GM19468 (cell line): ENCODE measurements at regions not wholly inside any gene's neighbourhood (a gene's known extent, or its start where the extent isn't known, plus 50 kb on each side); places are given as distances from the start of the nearest gene placed in this dataset.
"Not testable (repeated sequence)": the region's sequence is repeated elsewhere in the genome, so short reads cannot be mapped to it uniquely, and the experiment has no call there.

Source experiments
- ATAC-seq: cut with Tn5 transposase; IDR thresholded peaks from one replicate; pipeline ENCODE4 v1.9.1; 2021; ENCODE audit warnings: mild to moderate bottlenecking, moderate library complexity, moderate number of reproducible peaks; ENCODE audit not compliant: unreplicated experiment; ENCODE audit errors: extremely low read depth

- no peak for ATAC-seq
These were observed 287.4 kb upstream of the ARRDC3 start for GRCh38 chr5:91670563-91670962.

GRCh38 chr5:91670122-91670521, 287.0 kb upstream of the ARRDC3 start:
- ATAC-seq: no peak

GRCh38 chr5:91668261-91668660, 285.1 kb upstream of the ARRDC3 start:
- no peak for ATAC-seq

- no peak for ATAC-seq
These were observed 269.6 kb upstream of the ARRDC3 start for GRCh38 chr5:91652678-91653077.

GRCh38 chr5:91651704-91652103, 268.6 kb upstream of the ARRDC3 start:
- ATAC-seq: no peak

GRCh38 chr5:91645347-91645746, 262.2 kb upstream of the ARRDC3 start:
- ATAC-seq: no peak

- ATAC-seq: no peak
These were observed 260.7 kb upstream of the ARRDC3 start for GRCh38 chr5:91643797-91644196.

GRCh38 chr5:91642581-91642980, 259.5 kb upstream of the ARRDC3 start:
- ATAC-seq: no peak

- ATAC-seq: no peak
These were observed 258.7 kb upstream of the ARRDC3 start for GRCh38 chr5:91641730-91642350.

GRCh38 chr5:91639744-91640143, 256.6 kb upstream of the ARRDC3 start:
- ATAC-seq: no peak

- no peak for ATAC-seq
These were observed 254.9 kb upstream of the ARRDC3 start for GRCh38 chr5:91638010-91638409.

GRCh38 chr5:91635950-91636734, 253.0 kb upstream of the ARRDC3 start:
- ATAC-seq: no peak

GRCh38 chr5:91632871-91633270, 249.8 kb upstream of the ARRDC3 start:
- ATAC-seq: no peak

GRCh38 chr5:91611746-91612145, 228.6 kb upstream of the ARRDC3 start:
- no peak for ATAC-seq

- ATAC-seq: no peak
These were observed 224.6 kb upstream of the ARRDC3 start for GRCh38 chr5:91607675-91608074.

GRCh38 chr5:91599863-91600262, 216.7 kb upstream of the ARRDC3 start:
- no peak for ATAC-seq

GRCh38 chr5:91598216-91598615, 215.1 kb upstream of the ARRDC3 start:
- ATAC-seq: no peak

- no peak for ATAC-seq
These were observed 212.3 kb upstream of the ARRDC3 start for GRCh38 chr5:91595424-91595823.

GRCh38 chr5:91591076-91591475, 208.0 kb upstream of the ARRDC3 start:
- no peak for ATAC-seq

GRCh38 chr5:91586232-91586631, 203.1 kb upstream of the ARRDC3 start:
- no peak for ATAC-seq

- no peak for ATAC-seq
These were observed 201.2 kb upstream of the ARRDC3 start for GRCh38 chr5:91584352-91584751.

- not testable (repeated sequence) for ATAC-seq
These were observed 182.9 kb upstream of the ARRDC3 start for GRCh38 chr5:91566012-91566411.
